Testis (tissue), 2 donors: ENCODE measurements at regions not wholly inside any gene's neighbourhood (a gene's known extent, or its start where the extent isn't known, plus 50 kb on each side); places are given as distances from the start of the nearest gene placed in this dataset.

ENCODE experiments used
- DNase-seq: peaks from one replicate; pipeline ENCODE4 v3.0.0-alpha.2; 2019
- H3K27ac ChIP-seq, 2 donors: fragments of 200-600 bp; sonication (generic); one replicate each; pipeline ENCODE4 v1.5.1; 2019
- H3K27me3 ChIP-seq: fragments of 200-600 bp; sonication (generic); one replicate; pipeline ENCODE4 v1.5.1; 2019
- H3K36me3 ChIP-seq: fragments of 200-600 bp; sonication (generic); one replicate; pipeline ENCODE4 v1.5.1; 2017; ENCODE audit warnings: low read depth; ENCODE audit errors: missing control alignments
- H3K4me1 ChIP-seq: fragments of 200-600 bp; sonication (generic); one replicate; pipeline ENCODE4 v1.5.1; 2019
- H3K4me3 ChIP-seq, 2 donors: fragments of 200-600 bp; sonication (generic); one replicate each; pipeline ENCODE4 v1.5.1; 2017 to 2019
- H3K9me3 ChIP-seq: fragments of 200-600 bp; sonication (generic); one replicate; pipeline ENCODE4 v1.5.1; 2017
- CTCF ChIP-seq, 3 experiments: fragments of 450-650 bp in 2 of 3; fragments of 200-600 bp in 1 of 3; sonication (generic) in 1 of 3; IDR thresholded peaks; one replicate each; pipeline ENCODE4 v1.5.1; 2016 to 2019; ENCODE audit warnings: antibody characterized with exemption in 3 of 3, mild to moderate bottlenecking in 2 of 3, moderate library complexity in 1 of 3
- POLR2A ChIP-seq: fragments of 450-650 bp; IDR thresholded peaks from one replicate; pipeline ENCODE4 v1.6.1; 2017; ENCODE audit warnings: antibody characterized with exemption, mild to moderate bottlenecking, moderate library complexity
- WGBS, 2 donors: methylation state at CpG; one replicate each; pipeline ENCODE4 v1.1.5; 2018; 5-methylcytosine and 5-hydroxymethylcytosine counted together
- intact Hi-C: fragments of 100-400 bp; cut with DNase I; formaldehyde crosslinking; loops from one replicate; pipeline ENCODE4 v1.15.1; 2023; ENCODE audit warnings: low total_unique reads

- H3K27me3 ChIP-seq: no peaks in the 10 kb centered on the region
- no peak overlapping the region for H3K27ac ChIP-seq
- H3K9me3 ChIP-seq: no peaks in the 10 kb centered on the region
- no peaks in the 10 kb centered on the region for H3K4me1 ChIP-seq
- 96 to 100% methylated on average over 1 of the region's 1 CpG for WGBS, 2 donors
- H3K36me3 ChIP-seq: no peaks in the 10 kb centered on the region
- TF ChIP-seq POLR2A (no peak), CTCF (IDR thresholded peaks at IDR 0.05) (no peak)
- no peak overlapping the region for H3K4me3 ChIP-seq
- intact Hi-C loops: no loop called here
- no peak for DNase-seq
These were observed 422.8 kb upstream of the STXBP6 start for GRCh38 chr14:25472700-25473099.

DNA sequence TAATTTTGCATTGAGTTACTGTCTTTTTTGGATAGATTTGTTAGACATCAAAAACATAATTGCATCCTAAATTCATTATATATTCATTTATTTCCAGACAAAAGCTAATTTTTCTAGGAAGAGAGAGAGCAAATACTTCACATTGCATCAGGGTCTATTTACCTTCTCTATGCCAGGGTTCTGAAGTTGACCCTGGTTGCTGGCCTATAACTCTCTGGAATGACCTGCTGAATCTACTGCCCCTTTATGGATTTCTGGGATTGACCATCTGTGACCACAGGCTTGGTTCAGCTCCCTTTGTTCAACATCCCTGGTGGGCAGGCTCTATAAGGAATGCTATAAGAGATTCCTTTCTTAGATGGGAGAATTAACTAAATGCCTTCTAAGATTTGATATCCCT, 414.8 kb upstream of the STXBP6 start:
- Histone ChIP-seq H3K36me3 (no peaks in the 10 kb centered on the region), H3K4me1 (no peaks in the 10 kb centered on the region), H3K4me3 (no peak overlapping the region), H3K27ac (no peak overlapping the region), H3K9me3 (no peaks in the 10 kb centered on the region), H3K27me3 (no peaks in the 10 kb centered on the region)
- no peak for DNase-seq
- TF ChIP-seq CTCF (IDR thresholded peaks at IDR 0.05) (no peak), POLR2A (no peak)
- intact Hi-C loops: no loop called here

DNA sequence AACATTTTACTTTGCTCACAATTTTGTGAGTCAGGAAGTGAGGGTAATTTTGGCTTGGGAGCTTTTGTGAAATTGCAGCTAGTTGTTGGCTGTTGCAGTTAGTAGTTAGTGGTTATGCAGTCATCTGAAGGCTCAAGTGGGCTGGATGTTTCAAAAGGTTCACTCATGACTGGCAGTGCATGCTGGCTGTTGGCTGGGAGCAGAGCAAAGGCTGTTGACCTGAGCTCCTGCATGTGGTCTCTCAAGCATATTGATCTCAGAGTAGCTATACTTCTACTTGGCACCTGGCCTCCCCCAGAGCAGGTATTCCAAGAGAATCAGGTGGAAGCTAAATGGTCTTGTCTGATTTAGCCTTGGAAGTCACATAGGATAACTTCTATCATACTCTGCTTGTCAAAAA, 414.1 kb upstream of the STXBP6 start:
- TF ChIP-seq CTCF (IDR thresholded peaks at IDR 0.05): no peak
- no peak for TF ChIP-seq POLR2A
- Histone ChIP-seq H3K27ac (no peak overlapping the region), H3K27me3 (no peaks in the 10 kb centered on the region), H3K4me3 (no peak overlapping the region), H3K4me1 (no peaks in the 10 kb centered on the region), H3K36me3 (no peaks in the 10 kb centered on the region), H3K9me3 (no peaks in the 10 kb centered on the region)
- DNase-seq: no peak
- intact Hi-C loops: no loop called here

- no peak overlapping the region for H3K27ac ChIP-seq
- TF ChIP-seq POLR2A: no peak
- no peak for TF ChIP-seq CTCF (IDR thresholded peaks at IDR 0.05)
- H3K27me3 ChIP-seq: no peaks in the 10 kb centered on the region
- DNase-seq: no peak
- WGBS, 2 donors: 78 to 83% methylated on average over 1 of the region's 1 CpG
- intact Hi-C loops: no loop called here
- no peaks in the 10 kb centered on the region for H3K4me1 ChIP-seq
- no peaks in the 10 kb centered on the region for H3K9me3 ChIP-seq
- H3K36me3 ChIP-seq: no peaks in the 10 kb centered on the region
- no peak overlapping the region for H3K4me3 ChIP-seq
These were observed 413.5 kb upstream of the STXBP6 start for GRCh38 chr14:25463480-25463879.

GRCh38 chr14:25461780-25462179, 411.8 kb upstream of the STXBP6 start:
- WGBS, 2 donors: 58 to 60% methylated on average over 5 of the region's 5 CpGs
- Histone ChIP-seq H3K27me3 (no peaks in the 10 kb centered on the region), H3K9me3 (no peaks in the 10 kb centered on the region), H3K4me3 (no peak overlapping the region), H3K36me3 (no peaks in the 10 kb centered on the region), H3K4me1 (no peaks in the 10 kb centered on the region), H3K27ac (no peak overlapping the region)
- intact Hi-C loops: no loop called here
- DNase-seq: no peak
- TF ChIP-seq POLR2A: no peak
- TF ChIP-seq CTCF (IDR thresholded peaks at IDR 0.05): no peak
